ENCODE measurements at regions not wholly inside any gene's neighbourhood (a gene's known extent, or its start where the extent isn't known, plus 50 kb on each side); places are given as distances from the start of the nearest gene placed in this dataset.

DNA sequence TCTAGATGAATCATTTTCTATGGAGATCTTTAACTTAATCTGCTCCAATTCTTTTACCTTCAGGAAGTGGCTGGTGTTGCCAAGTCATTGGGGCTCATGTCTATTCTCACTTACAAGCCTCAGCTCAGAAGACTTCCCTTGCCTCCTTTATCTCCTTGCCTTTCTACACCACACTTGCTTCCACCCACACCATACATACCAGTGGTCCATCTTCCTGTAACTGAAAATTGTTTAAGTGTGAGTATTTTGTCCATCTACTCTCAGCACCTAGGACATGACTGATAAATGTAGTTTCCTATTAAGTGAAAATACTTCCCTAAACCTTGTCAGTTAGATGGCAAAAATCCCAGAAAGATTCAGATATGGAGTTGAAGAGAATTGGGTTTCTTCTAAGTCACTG lies 199.7 kb upstream of the CPNE8 start:
- TF ChIP-seq, protein P1, sequence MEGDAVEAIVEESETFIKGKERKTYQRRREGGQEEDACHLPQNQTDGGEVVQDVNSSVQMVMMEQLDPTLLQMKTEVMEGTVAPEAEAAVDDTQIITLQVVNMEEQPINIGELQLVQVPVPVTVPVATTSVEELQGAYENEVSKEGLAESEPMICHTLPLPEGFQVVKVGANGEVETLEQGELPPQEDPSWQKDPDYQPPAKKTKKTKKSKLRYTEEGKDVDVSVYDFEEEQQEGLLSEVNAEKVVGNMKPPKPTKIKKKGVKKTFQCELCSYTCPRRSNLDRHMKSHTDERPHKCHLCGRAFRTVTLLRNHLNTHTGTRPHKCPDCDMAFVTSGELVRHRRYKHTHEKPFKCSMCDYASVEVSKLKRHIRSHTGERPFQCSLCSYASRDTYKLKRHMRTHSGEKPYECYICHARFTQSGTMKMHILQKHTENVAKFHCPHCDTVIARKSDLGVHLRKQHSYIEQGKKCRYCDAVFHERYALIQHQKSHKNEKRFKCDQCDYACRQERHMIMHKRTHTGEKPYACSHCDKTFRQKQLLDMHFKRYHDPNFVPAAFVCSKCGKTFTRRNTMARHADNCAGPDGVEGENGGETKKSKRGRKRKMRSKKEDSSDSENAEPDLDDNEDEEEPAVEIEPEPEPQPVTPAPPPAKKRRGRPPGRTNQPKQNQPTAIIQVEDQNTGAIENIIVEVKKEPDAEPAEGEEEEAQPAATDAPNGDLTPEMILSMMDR (optimal IDR thresholded peaks at IDR 0.05 in 1 of 3, IDR thresholded peaks at IDR 0.05 in 1 of 3, conservative IDR thresholded peaks at IDR 0.05 in 1 of 3; ENCODE audit: extremely low read depth in 1 of 3, insufficient read depth in 2 of 3, low read length in 3 of 3): no peak
- TF ChIP-seq EZH2 (IDR thresholded peaks at IDR 0.05; ENCODE audit: low read length): no peak

All from keratinocyte (primary cell).